ENCODE measurements at regions not wholly inside any gene's neighbourhood (a gene's known extent, or its start where the extent isn't known, plus 50 kb on each side); places are given as distances from the start of the nearest gene placed in this dataset.

DNA sequence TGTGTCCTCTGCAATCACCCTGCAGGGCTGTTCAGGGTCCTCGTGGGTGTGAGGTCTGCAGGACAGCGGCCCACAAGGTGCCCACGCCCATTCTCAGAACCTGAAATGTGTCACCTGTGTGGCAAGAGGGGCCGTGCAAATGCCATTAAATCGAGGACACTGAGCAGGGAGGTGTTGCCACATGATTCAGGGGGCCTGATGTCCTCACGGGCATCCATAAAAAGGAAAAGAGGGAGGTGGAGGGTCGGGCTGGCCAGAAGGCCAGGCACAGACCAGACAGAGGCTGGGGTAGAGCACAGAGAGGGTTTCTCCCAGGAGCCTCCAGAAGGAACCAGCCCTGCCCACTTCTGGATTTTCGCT, 239.6 kb downstream of the ERMARD start:
- FAIRE-seq (no peak), DNase-seq (ENCODE audit: low read depth, low spot score) (no peak)
- no peak overlapping the region for H3K4me3 ChIP-seq (replicated peaks in 1 of 3; ENCODE audit: insufficient read depth in 1 of 3, low read depth in 1 of 3, low read length in 3 of 3)
- CTCF ChIA-PET, result interaction anchor here (1.9 kb wide), 1 partner anchor 159 kb away, joined by 19 read pairs; no protein-coding TSS in a partner anchor
- POLR2A ChIA-PET, result no interaction called here
- H3K4me1 ChIP-seq (ENCODE audit: control insufficient read depth, extremely low read depth, insufficient read depth, low read length), result no peaks in the 10 kb centered on the region
- intact Hi-C loops (cut with micrococcal nuclease), result no loop called here
- no peak for TF ChIP-seq MYC (IDR thresholded peaks at IDR 0.05; ENCODE audit: low read depth, low read length)
- no peak for TF ChIP-seq JUN (IDR thresholded peaks at IDR 0.05; ENCODE audit: borderline replicate concordance, insufficient read depth, insufficient read length, low read depth)
- no peak for TF ChIP-seq FOS (IDR thresholded peaks at IDR 0.05; ENCODE audit: borderline replicate concordance, insufficient read depth, low read length)
- no peaks in the 10 kb centered on the region for H3K9me3 ChIP-seq (replicated peaks; ENCODE audit: control insufficient read depth, insufficient read depth, low read length)
- no peaks in the 10 kb centered on the region for H3K9me1 ChIP-seq (replicated peaks; ENCODE audit: control insufficient read depth, extremely low read depth, insufficient read depth, low read length)
- dilution Hi-C loops (cut with MboI; ENCODE audit: extremely low pct_ligation_motif_present, low sequenced_read_pairs), result no loop called here
- no peaks in the 10 kb centered on the region for H3K79me2 ChIP-seq (ENCODE audit: control insufficient read depth, insufficient read depth, low read length)
- no peak overlapping the region for H2AFZ ChIP-seq (ENCODE audit: low read depth, low read length)
- no TSS peak for BruUV-seq (replicated peaks)
- no peak overlapping the region for H3K27ac ChIP-seq (ENCODE audit: insufficient read depth, low read depth, low read length)
- H4K20me1 ChIP-seq (replicated peaks; ENCODE audit: control insufficient read depth, extremely low read depth, insufficient read depth, low read length), result no peaks in the 10 kb centered on the region
- no peak overlapping the region for H3K9ac ChIP-seq (replicated peaks; ENCODE audit: extremely low read depth, insufficient read depth, low read length)
- H3K4me2 ChIP-seq (ENCODE audit: insufficient read depth, low read length), result no peak overlapping the region
- H3K27me3 ChIP-seq (ENCODE audit: control insufficient read depth in 2 of 2, insufficient read depth in 2 of 2, low read length in 2 of 2), result no peaks in the 10 kb centered on the region
- H3K36me3 ChIP-seq (ENCODE audit: control insufficient read depth in 2 of 2, extremely low read depth in 1 of 2, insufficient read depth in 2 of 2, low read length in 2 of 2), result no peaks in the 10 kb centered on the region

DNA sequence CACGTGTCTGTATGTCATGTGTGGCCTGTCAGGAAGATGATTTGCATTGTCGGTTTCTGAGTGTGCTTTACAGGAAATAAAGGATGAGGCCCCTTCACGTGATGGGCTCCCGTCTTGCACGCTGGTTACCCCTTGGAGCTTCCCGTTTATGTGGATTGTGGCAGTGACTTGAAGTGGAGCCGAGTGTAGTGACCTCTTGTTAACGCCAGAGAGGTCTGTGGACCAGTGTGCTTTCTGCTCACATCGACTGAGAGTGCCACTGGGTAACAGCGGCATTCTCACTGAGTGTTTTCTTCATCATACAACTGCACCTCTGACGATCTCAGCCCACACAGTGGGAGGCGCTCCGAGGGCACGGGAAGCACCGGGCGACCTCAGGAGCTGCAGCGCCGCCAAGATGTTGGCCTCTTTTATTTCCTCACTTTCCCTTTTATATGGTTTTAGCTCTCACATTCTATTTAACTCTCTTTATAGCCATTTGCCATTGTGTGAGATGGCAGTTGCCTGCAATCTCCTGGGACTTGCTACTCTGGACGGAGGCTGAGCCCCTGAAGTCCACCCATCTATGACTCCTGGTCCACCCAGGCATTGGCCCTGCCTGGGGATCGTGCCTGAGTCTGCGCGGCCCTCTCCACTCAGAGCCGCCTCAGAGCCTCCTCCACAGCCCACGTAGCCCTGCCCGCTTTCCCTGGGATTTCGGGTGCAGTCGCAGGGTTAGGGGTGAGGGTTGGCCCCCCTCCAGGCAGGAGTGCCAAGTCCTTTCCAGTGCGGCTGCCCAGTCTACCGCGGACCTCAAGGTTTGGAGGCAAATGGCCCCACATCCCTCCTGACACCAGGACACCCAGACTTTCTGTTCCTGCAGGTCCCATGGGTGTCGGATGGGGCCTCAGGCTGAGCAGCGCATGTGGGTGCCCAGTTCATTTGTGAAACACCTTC, 238.9 kb downstream of the ERMARD start:
- POLR2A ChIA-PET, result no interaction called here
- H3K27me3 ChIP-seq (ENCODE audit: control insufficient read depth in 2 of 2, insufficient read depth in 2 of 2, low read length in 2 of 2), result no peaks in the 10 kb centered on the region
- H3K4me1 ChIP-seq (ENCODE audit: control insufficient read depth, extremely low read depth, insufficient read depth, low read length), result no peaks in the 10 kb centered on the region
- no peak overlapping the region for H3K27ac ChIP-seq (ENCODE audit: insufficient read depth, low read depth, low read length)
- TF ChIP-seq, protein P1, sequence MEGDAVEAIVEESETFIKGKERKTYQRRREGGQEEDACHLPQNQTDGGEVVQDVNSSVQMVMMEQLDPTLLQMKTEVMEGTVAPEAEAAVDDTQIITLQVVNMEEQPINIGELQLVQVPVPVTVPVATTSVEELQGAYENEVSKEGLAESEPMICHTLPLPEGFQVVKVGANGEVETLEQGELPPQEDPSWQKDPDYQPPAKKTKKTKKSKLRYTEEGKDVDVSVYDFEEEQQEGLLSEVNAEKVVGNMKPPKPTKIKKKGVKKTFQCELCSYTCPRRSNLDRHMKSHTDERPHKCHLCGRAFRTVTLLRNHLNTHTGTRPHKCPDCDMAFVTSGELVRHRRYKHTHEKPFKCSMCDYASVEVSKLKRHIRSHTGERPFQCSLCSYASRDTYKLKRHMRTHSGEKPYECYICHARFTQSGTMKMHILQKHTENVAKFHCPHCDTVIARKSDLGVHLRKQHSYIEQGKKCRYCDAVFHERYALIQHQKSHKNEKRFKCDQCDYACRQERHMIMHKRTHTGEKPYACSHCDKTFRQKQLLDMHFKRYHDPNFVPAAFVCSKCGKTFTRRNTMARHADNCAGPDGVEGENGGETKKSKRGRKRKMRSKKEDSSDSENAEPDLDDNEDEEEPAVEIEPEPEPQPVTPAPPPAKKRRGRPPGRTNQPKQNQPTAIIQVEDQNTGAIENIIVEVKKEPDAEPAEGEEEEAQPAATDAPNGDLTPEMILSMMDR (IDR thresholded peaks at IDR 0.05; ENCODE audit: extremely low read depth in 1 of 2, insufficient read depth in 1 of 2, low read depth in 1 of 2, low read length in 2 of 2), result no peak
- TF ChIP-seq, protein P2, sequence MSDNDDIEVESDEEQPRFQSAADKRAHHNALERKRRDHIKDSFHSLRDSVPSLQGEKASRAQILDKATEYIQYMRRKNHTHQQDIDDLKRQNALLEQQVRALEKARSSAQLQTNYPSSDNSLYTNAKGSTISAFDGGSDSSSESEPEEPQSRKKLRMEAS (IDR thresholded peaks at IDR 0.05; ENCODE audit: insufficient read depth, insufficient read length), result no peak
- TF ChIP-seq MYC (IDR thresholded peaks at IDR 0.05; ENCODE audit: low read depth, low read length), result no peak
- TF ChIP-seq GATA2 (IDR thresholded peaks at IDR 0.05; ENCODE audit: insufficient read depth, insufficient read length, low read depth, low read length), result no peak
- no peak for TF ChIP-seq EZH2 (IDR thresholded peaks at IDR 0.05; ENCODE audit: borderline replicate concordance, low read depth, low read length, severe bottlenecking)
- no peak for TF ChIP-seq JUN (IDR thresholded peaks at IDR 0.05; ENCODE audit: borderline replicate concordance, insufficient read depth, insufficient read length, low read depth)
- no peak for TF ChIP-seq POLR2AphosphoS5 (IDR thresholded peaks at IDR 0.05; ENCODE audit: insufficient read depth, low read depth, low read length)
- no peak for TF ChIP-seq POLR2A (IDR thresholded peaks at IDR 0.05; ENCODE audit: low read depth, low read length)
- no peak for TF ChIP-seq FOS (IDR thresholded peaks at IDR 0.05; ENCODE audit: borderline replicate concordance, insufficient read depth, low read length)
- no peak overlapping the region for H3K9ac ChIP-seq (replicated peaks; ENCODE audit: extremely low read depth, insufficient read depth, low read length)
- H4K20me1 ChIP-seq (replicated peaks; ENCODE audit: control insufficient read depth, extremely low read depth, insufficient read depth, low read length), result no peaks in the 10 kb centered on the region
- peak overlapping the region; percentile 13 for H2AFZ ChIP-seq (ENCODE audit: low read depth, low read length)
- no peak overlapping the region for H3K4me2 ChIP-seq (ENCODE audit: insufficient read depth, low read length)
- CTCF ChIA-PET, result interaction anchor here (0.8 to 1.9 kb wide), 3 partner anchors 28 to 158 kb away, joined by 3 to 19 read pairs (median 3); no protein-coding TSS in a partner anchor
- BruUV-seq (replicated peaks), result no TSS peak
- H3K79me2 ChIP-seq (ENCODE audit: control insufficient read depth, insufficient read depth, low read length), result no peaks in the 10 kb centered on the region
- H3K36me3 ChIP-seq (ENCODE audit: control insufficient read depth in 2 of 2, extremely low read depth in 1 of 2, insufficient read depth in 2 of 2, low read length in 2 of 2), result no peaks in the 10 kb centered on the region
- H3K9me3 ChIP-seq (replicated peaks; ENCODE audit: control insufficient read depth, insufficient read depth, low read length), result no peaks in the 10 kb centered on the region
- no peaks in the 10 kb centered on the region for H3K9me1 ChIP-seq (replicated peaks; ENCODE audit: control insufficient read depth, extremely low read depth, insufficient read depth, low read length)
- FAIRE-seq (no peak), DNase-seq (ENCODE audit: low read depth, low spot score) (peak; percentile 26)
- H3K4me3 ChIP-seq (replicated peaks in 1 of 3; ENCODE audit: insufficient read depth in 1 of 3, low read depth in 1 of 3, low read length in 3 of 3), result no peak overlapping the region
- intact Hi-C loops (cut with micrococcal nuclease), result no loop called here
- dilution Hi-C loops (cut with MboI; ENCODE audit: extremely low pct_ligation_motif_present, low sequenced_read_pairs), result no loop called here
